Calu3 (cell line): ENCODE measurements at regions not wholly inside any gene's neighbourhood (a gene's known extent, or its start where the extent isn't known, plus 50 kb on each side); places are given as distances from the start of the nearest gene placed in this dataset.

Experiments used
- BruUV-seq: library from RNA; stranded (reverse); fragments of 400-500 nt; replicated peaks from 2 replicates; lab custom pipeline; 2021; lab: Mats Ljungman, UMichigan
- CTCF ChIA-PET: fragments of 300-600 bp; sonication (Branson Sonifier 250); formaldehyde crosslinking; loops from one replicate; lab custom pipeline; 2022; ENCODE audit warnings: antibody characterized with exemption; lab: Charles Lee
- DNase-seq: peaks from one replicate; pipeline ENCODE4 v3.0.0; 2022
- H3K27ac Mint-ChIP-seq: one replicate; pipeline ENCODE4 v1.8.0; 2022; ENCODE audit warnings: mixed read lengths; ENCODE audit not compliant: unreplicated experiment
- H3K27me3 Mint-ChIP-seq: one replicate; pipeline ENCODE4 v1.8.0; 2022; ENCODE audit warnings: mixed read lengths; ENCODE audit not compliant: unreplicated experiment
- H3K36me3 Mint-ChIP-seq: one replicate; pipeline ENCODE4 v1.8.0; 2022; ENCODE audit warnings: mild to moderate bottlenecking, moderate library complexity, mixed read lengths; ENCODE audit not compliant: insufficient read depth, unreplicated experiment
- H3K4me1 Mint-ChIP-seq: one replicate; pipeline ENCODE4 v1.8.0; 2022; ENCODE audit warnings: mild to moderate bottlenecking, low read depth, mixed read lengths; ENCODE audit not compliant: unreplicated experiment
- H3K4me3 Mint-ChIP-seq: one replicate; pipeline ENCODE4 v1.8.0; 2022; ENCODE audit warnings: mild to moderate bottlenecking, low read depth, moderate library complexity, mixed read lengths; ENCODE audit not compliant: unreplicated experiment
- H3K9me3 Mint-ChIP-seq: one replicate; pipeline ENCODE4 v1.8.0; 2022; ENCODE audit warnings: low read depth, mixed read lengths; ENCODE audit not compliant: unreplicated experiment
- CTCF ChIP-seq: fragments of 200-600 bp; IDR thresholded peaks from one replicate; pipeline ENCODE4 v1.8.0; 2022; ENCODE audit warnings: antibody characterized with exemption; ENCODE audit not compliant: unreplicated experiment
- intact Hi-C: fragments of 100-400 bp; cut with micrococcal nuclease; formaldehyde crosslinking; loops from one replicate; pipeline ENCODE4 v1.10.0; 2022; ENCODE audit not compliant: unreplicated experiment

GRCh38 chr13:111005808-111006505 is 91.1 kb upstream of the ANKRD10 start:
- Mint-ChIP-seq H3K27me3 (no peaks in the 10 kb centered on the region), H3K36me3 (no peaks in the 10 kb centered on the region), H3K9me3 (no peaks in the 10 kb centered on the region), H3K27ac (no peak overlapping the region), H3K4me1 (no peaks in the 10 kb centered on the region), H3K4me3 (no peak overlapping the region)
- no peak for TF ChIP-seq CTCF
- DNase-seq = no peak
- intact Hi-C loops = no loop called here
- BruUV-seq = no TSS peak
- CTCF ChIA-PET = no interaction called here

GRCh38 chr13:111005364-111005763 is 90.5 kb upstream of the ANKRD10 start:
- no TSS peak for BruUV-seq
- DNase-seq = no peak

GRCh38 chr13:111004444-111004843 is 89.6 kb upstream of the ANKRD10 start:
- TF ChIP-seq CTCF = no peak
- Mint-ChIP-seq H3K4me1 (no peaks in the 10 kb centered on the region), H3K27ac (no peak overlapping the region), H3K27me3 (no peaks in the 10 kb centered on the region), H3K9me3 (no peaks in the 10 kb centered on the region), H3K4me3 (no peak overlapping the region), H3K36me3 (no peaks in the 10 kb centered on the region)
- intact Hi-C loops = no loop called here
- BruUV-seq = no TSS peak
- CTCF ChIA-PET = no interaction called here
- no peak for DNase-seq

More at GRCh38 chr13:111005364-111005763, 90.5 kb upstream of the ANKRD10 start:
- Mint-ChIP-seq H3K4me3 (no peak overlapping the region), H3K36me3 (no peaks in the 10 kb centered on the region), H3K27ac (no peak overlapping the region), H3K4me1 (no peaks in the 10 kb centered on the region), H3K27me3 (no peaks in the 10 kb centered on the region), H3K9me3 (no peaks in the 10 kb centered on the region)
- intact Hi-C loops = no loop called here
- TF ChIP-seq CTCF = no peak
- CTCF ChIA-PET = no interaction called here

GRCh38 chr13:111001636-111002035 is 86.8 kb upstream of the ANKRD10 start:
- Mint-ChIP-seq H3K27me3 (no peaks in the 10 kb centered on the region), H3K9me3 (no peaks in the 10 kb centered on the region), H3K4me3 (no peak overlapping the region), H3K4me1 (no peaks in the 10 kb centered on the region), H3K36me3 (no peaks in the 10 kb centered on the region), H3K27ac (no peak overlapping the region)
- intact Hi-C loops = no loop called here
- CTCF ChIA-PET = no interaction called here
- no peak for TF ChIP-seq CTCF
- no peak for DNase-seq
- BruUV-seq = no TSS peak
